HG03103 (cell line): ENCODE measurements at regions not wholly inside any gene's neighbourhood (a gene's known extent, or its start where the extent isn't known, plus 50 kb on each side); places are given as distances from the start of the nearest gene placed in this dataset.
A peak's percentile ranks its signal among the peaks of the same experiment; 100 is the strongest.

Experiments
- ATAC-seq: cut with Tn5 transposase; IDR thresholded peaks from one replicate; pipeline ENCODE4 v1.9.1; 2021; ENCODE audit warnings: low read depth; ENCODE audit not compliant: unreplicated experiment

DNA sequence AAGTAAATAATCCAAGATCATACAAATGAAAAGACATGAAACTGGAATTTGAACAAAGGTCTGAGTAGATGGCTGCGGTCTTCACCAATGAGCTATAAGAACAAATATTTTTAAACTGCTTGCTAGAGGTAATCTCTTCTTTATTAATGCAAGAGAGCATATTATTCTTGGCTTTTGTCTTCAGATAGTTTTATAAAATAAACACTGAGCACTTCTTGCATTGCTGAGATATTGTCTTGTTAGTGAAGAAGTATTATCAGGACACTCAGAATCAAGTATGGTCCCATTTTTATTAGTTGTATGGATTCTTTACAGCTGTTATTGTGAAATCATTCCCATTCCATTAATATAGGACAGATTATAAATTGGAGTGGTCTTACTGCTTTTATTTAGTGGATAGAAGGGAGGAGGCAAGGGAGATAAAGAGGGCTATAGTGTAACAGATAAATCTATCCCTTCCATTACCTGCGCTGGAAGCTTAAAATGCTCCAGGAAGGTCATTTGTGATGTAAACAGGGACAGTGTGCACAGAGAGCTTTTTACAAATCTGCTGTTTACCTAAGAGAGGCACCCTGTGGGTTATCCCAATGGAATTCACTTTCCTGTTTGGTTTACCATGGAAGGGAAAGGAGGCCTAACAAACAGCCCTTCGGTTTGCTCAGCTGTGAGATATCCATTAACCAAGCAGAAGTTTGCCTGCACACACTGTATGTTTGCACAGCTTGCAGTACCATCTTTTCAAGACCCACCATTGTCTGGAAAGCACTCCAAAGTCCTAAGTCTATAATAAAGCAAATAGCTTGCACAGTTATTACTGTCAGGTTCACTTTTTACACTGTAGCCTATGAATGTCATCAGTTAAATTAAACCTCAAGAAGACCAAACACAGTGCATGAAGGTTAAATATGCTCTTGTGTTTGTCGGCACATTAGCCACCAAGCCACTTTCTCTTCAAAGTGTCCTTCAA, 347.7 kb upstream of the TGFBR2 start:
- no peak for ATAC-seq

DNA sequence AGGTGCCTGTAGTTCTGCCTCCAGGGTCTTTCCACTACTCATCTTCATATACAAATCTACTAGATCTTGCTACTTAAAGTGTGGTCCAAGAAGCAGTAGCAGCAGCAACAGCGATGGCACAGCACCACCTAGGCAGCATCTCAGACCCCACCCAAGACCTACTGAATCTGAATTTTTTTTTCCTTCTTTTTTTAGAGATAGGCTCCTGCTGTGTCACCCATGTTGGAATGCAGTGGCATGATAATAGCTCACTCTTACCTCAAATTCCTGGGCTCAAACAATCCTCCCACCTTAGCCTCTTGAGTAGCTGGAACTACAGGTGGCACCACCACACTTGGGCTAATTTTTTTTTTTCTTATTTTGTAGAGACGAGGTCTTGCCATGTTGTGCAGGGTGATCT, 346.7 kb upstream of the TGFBR2 start:
- ATAC-seq: no peak

DNA sequence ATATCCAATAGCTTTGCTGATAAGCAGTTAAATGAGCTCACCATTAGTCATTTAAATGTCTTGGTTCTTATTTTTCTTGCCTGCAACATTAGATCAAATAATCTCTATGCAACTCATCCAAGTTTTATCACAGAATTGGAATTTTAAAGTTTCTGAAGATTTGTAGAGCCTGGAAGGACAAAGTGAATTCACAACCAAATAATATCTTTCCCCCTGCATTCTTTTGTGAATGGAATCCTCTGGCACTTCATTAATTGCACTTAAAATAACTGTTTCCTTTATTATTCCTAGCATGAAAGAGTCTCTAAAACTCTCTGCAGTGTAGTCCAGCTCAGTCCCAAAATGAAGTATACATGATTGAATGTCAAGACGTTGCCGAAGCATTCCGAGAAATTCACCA, 345.6 kb upstream of the TGFBR2 start:
- no peak for ATAC-seq

DNA sequence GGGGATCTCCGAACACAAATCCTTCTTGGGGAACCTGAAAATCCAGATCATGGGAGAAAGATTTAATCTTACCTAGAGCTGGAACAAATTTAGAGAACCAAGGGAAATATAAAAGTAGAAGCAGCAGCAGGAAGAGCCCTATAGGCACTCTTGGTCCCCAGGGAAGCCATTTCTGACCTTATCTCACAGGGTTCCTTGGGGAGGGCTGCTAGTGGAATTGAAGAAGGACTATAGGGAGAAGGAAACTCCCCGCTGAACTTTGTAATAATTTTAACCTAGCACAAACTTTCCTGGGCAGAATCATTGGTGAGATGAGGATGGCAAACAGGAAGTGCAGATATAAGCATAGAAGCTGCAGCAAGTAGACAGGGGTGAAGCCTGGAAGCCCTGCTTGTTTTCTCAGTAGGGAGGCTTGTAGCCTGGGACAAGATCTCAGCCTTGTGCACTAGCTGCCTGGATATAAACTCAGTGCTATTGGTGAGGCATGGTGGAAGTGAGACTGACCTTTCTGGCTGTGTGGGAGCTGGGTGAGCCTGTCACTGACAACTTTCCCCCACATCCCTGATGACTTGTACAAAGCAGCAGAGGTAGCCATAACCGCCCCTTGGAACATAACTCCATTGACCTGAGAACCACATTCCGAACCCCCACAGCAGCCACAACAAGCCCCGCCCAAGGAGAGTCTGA, 343.0 kb upstream of the TGFBR2 start:
- ATAC-seq: no peak

DNA sequence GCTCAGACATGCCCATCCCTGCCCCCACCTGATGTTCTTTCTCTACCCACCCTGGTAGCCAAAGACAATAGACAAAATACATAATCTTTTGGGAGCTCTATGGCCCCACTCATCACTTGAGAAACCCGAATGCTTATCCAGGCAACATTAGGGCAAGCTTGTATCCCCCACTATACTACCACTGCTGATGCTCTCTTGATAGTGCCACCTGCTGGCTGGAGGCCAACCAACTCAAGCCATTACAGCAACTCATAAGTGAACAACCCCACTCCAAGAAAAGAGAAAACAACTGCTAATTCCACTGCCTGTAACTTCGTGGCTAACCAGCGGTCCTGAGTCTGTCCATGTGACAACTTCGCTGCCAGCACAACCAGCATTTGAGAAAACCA, 342.5 kb upstream of the TGFBR2 start:
- ATAC-seq: no peak

DNA sequence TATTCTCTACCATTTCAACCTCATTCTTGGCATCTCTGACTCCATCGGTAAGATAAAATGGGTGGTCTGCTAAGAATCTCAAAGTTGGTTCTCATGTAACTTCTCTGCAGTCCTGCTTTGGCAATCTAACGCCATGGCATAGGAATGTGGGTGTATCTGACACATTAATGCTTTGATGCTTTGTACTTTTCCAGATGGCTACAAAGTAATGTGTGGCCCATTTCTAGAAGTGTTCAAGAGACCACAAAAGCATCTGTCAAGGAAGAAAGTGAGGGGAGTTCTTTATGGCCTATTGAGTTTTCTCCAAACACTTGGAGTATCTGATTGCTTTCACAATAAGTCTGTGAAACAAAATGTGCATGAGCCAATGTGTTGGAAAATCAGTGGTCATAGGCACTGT, 339.9 kb upstream of the TGFBR2 start:
- no peak for ATAC-seq

DNA sequence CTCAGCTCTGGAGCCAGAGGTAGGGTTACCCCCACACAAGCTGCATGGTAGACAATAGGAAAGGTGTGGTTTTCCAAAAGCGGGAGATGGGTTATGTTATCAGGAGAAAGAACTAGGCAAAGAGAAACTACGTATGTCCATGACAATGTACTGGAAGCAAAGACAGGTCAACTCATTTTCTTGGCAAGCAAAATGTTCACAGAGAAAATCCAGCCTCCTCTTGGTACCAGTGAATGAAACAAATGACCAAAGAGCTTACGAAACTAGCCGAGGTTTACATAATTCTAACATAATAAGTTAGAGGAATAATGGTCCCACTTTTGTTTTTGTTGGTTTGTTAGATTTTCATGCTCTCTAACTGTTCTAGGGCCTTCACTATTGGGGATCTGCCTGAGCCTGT, 338.1 kb upstream of the TGFBR2 start:
- no peak for ATAC-seq

DNA sequence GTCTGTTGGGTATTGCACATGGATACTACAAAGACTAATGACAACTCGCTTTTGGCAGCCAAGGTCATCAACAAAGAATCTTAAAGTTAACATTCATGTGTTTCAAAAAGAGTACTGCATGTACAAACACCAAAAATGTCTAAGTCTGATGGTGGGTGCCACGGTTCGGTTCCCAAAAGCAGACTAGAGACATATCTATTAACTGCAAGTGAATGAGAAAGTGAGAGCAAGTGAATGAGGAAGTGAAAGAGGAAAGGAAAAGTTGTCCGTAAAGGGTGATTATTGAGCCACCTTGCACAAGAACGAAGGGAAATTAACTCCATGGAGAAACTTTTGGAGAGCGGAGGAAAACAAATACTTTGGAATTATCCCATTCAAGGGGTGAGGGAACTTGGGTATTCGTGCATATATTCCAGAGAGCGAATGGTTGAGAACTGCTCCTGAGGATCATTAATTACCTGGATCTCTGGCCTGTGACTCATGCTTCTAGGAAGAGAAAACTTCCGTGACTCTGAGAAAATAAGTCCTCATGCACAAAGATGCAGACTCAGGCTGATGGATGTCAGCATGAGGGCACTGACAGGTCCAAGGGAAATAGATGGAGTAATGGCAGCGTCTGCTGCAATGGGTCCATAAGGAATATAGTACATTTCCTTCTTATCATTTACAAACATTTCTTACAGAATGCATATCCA, 336.5 kb upstream of the TGFBR2 start:
- ATAC-seq: peak; percentile 92

DNA sequence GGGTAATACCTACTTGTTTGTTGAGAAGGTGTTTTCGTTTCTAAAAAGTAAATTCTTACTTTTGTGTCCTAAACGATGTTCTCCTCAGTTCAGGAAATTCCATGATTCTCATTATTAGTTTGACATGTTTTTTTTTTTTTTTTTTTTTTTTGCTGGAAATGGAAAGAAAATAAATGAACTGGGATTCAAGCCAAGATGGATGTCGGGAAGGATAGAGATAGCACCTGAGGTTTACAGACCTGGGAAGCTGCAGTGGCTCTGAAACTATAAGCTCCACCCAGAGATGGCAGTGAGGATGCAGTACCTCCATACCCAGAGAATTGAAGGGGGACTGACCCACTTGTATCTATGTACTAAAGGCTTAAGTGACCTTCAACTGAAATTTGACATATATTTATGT, 334.6 kb upstream of the TGFBR2 start:
- ATAC-seq: no peak

DNA sequence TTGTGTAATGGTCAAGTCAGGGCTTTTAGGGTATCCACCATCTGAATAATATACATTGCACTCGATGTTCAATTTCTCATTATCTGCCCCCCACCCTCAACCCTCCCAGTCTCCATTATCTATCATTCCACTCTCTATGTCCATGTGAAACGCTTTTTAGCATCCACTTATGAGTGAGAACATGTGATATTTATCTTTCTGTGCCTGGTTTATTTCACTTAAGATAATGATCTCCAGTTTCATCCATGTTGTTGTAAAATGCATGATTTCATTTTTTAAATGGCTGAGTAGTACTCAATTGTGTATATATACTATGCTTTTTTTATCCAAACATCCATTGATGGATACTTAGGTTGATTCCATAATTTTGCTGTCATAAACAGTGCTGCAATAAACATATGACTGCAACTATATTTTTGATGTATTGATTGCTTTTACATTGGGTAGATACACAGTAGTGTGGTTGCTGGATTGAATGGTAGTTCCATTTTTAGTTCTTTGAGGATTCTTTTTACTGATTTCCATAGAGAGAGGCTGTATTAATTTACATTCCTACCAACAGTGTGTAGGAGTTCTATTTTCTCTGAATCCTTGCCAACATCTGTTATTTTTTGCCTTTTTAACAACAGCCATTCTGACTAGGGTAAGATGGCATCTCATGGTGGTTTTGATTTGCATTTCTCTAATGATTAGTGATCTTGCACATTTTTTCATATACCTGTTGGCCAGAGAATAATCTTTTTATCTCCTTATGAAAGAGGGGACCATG, 332.9 kb upstream of the TGFBR2 start:
- no peak for ATAC-seq

DNA sequence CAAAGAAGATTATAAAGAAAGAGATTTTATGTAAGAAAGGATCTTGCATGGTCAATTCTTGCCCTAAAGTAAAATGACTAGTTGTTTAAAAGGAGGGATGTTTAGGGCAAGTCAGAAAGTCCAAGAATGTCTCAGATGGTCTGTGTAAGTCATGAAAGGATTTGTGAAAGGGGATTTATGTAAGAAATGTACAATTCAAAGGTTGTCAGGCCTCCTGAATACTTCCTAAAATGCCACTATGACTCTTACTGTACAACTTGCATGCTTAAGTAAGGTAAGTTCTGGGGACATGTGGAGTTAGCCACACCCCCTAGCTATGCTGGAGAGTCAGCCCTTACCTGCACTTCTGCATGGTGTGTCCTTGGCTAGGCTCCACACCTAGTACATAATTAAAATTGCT, 328.9 kb upstream of the TGFBR2 start:
- no peak for ATAC-seq

DNA sequence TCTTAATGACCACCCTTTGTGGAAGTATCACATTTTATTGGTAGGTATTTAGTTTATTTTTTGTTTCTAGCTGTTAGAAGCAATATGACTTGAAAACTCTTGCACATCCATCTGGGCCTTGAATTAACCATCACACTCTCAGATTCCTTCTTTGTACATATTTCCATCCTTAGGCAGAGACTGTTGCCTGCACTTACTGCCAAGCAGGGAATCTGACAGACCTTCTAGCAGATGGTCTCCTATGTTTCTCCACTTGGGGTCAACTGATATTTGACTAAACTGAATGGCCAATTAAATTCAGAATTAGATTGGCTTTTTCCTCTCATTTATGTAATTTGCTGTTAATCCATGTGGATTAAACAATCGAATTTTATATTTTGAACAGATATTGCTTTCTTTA, 324.9 kb upstream of the TGFBR2 start:
- no peak for ATAC-seq

DNA sequence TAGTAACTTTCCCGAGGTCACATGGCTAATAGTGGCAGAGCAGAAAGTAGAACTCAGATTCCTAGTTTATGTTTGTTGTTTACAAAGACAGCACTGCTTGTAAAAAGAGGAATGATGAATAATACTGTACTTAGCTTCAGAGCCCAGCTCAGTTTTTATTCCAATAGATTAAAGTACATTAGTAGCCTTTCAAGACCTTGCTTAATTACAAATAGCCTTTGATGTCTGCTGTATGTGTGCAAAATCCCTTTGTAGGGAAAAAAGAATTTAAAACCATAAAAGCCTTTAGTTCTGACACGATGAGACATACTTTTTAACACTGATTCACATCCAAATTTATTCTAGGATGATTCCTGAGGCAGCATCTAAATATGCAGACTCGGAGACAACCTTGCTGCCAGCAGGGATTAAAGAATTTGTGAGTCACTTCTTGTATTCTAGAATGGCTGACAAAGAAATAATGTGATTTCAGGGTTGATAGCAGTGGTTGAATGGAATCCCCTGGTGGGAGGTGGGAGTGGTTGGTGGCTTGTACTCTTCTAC, 324.2 kb upstream of the TGFBR2 start:
- ATAC-seq: no peak

DNA sequence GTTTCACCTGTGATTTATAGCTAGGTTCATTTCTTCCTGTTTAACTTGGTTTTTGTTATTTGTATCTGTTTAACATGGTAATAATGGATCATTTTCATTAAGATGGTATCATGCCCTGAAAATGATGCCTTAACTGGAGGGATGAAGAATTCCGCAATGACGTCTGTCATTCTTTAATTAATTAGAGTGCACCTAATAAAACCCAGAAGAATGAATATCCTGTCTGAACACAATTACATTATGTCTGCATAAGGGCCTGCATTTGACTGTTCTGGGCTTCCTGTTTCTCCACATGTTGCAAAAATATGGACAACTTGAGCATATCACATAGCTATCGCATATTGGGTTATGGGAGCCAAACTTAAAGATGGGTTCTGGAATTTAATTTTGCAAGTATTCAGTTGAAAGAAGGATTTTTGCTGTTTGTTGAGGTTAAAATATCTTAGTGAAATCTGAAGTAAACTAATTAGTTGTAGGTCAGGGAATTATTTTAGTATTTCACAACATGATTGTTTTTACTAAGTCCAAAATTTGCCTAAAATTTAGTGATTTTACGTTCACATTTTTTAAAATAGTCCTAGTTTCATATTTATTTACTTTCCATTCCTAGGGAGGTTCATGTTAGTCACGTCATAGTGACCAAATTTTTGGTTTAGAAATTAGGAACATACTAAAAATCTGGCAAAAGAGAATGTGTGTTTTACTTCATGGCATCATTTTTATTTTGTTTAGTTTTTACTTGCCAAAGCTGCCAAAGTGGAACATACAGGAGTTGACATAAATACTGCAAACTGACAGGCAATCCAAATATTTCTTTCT, 321.0 kb upstream of the TGFBR2 start:
- ATAC-seq: no peak

DNA sequence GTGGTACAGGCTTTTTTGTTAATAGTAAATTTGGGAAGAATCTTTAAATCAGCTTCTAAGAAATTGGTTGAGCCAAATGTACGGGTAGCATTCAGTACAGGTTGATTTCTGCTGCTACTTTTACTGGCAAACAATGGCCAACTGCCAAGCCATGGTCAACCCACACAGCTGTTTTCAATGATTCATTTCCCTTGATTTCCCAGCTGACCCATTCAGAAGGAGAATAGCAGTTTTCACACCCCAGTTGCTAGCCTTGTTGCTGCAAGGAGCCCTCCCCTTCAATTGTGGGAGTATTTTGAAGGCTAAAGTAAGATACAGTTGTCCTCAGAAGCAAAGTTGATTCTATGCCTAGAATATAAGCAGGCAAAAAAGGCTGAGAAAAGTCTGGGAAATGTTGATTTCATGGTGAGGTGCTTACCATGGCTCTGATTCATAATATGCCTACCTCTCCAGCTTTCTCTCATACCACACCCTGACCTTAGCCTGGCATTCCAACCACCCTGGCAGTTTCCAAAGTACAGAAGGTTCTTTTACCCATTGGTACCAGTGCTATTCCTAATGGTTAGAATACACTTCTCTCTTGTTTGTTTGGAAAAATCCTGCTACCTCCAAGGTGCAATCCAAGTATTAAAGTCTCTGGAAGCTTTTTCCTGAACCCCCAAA, 320.3 kb upstream of the TGFBR2 start:
- no peak for ATAC-seq

DNA sequence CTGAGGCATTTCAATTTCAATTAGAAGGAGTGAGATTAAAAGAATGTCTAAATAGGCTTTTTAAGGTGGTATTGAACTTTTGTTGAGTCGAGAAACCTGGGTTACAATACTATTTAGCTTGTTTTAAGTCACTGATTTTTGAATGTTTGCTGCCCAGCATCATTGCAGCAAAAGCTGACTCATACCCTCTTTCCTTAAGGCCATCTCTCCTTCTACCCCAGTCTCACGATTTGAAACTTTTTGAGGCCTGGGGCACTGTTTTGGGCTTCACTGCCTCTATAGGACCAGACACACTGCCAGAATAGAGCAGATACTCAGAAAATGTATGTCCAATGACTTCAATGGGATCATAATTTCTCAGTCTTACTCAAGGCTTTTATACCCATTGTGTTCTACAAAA, 319.6 kb upstream of the TGFBR2 start:
- no peak for ATAC-seq

DNA sequence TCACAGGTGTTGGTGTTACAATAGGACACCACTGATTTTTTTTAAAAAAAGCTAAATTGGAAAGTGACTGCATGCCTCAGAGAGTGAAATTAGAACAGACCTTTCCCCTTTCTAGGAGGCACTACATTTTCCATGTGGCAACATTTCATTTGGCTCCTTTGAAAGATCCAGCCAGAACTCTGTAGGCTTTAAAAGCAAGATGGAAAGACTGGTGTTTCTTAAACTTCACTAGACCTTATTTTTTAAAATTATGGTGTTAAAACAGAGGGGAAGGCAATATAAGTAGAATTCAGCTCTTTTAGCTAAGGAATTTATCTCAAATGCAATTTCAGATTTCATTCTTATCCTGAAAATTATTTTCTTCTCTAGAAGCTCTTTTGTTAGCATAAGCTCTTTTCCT, 317.6 kb upstream of the TGFBR2 start:
- ATAC-seq: no peak

DNA sequence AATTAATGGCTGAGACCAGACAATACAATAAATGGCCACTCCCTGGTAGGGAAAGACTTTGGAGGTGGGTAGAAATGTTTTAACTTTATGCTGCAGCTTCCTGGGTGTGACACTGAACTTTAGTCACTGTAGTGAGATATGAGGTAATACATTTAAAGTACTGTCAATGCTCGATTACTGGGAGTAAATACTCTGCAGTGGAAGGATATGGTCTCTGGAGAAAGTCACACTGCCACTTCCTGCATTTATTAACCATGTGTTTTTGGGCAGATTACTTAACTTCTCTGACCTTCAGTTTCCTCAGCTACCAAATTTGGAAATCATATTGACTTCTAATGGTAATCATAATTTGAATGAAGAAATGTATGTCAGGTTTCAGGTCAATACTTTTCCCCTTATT, 317.1 kb upstream of the TGFBR2 start:
- ATAC-seq: no peak

DNA sequence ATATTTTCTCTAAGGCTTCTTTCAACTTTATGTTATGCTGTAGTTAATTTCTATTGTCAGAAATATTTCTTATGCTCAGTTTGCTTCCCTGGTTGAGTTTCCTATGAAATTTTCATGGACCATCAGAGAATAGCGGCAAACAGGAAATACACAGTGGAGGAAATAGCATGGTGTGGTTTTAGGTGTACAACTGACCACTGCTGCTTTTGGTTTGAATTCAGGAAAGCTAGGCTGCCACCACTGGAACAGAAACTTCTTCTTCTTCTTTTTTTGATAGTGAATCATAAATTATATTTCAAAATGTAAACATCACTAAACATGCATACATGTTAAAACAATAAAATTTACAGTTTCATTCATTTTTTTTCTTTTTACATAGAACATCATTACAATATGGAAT, 316.6 kb upstream of the TGFBR2 start:
- ATAC-seq: no peak
